ENCODE measurements at regions not wholly inside any gene's neighbourhood (a gene's known extent, or its start where the extent isn't known, plus 50 kb on each side); places are given as distances from the start of the nearest gene placed in this dataset.
"Not testable (repeated sequence)": the region's sequence is repeated elsewhere in the genome, so short reads cannot be mapped to it uniquely, and the experiment has no call there.

GRCh38 chrX:69431420-69431819 is 72.7 kb upstream of the NALF2 start:
- DNase-seq (ENCODE audit: low read depth in 2 of 2), result no peak

GRCh38 chrX:69430785-69431184 is 73.3 kb upstream of the NALF2 start:
- DNase-seq (ENCODE audit: low read depth in 2 of 2), result no peak

GRCh38 chrX:69429339-69430015 is 74.6 kb upstream of the NALF2 start:
- no peak for DNase-seq (ENCODE audit: low read depth in 2 of 2)

- DNase-seq (ENCODE audit: low read depth in 2 of 2), result no peak
Measured at GRCh38 chrX:69428216-69428615, 75.9 kb upstream of the NALF2 start.

- DNase-seq (ENCODE audit: low read depth in 2 of 2), result no peak
Measured at GRCh38 chrX:69424910-69425309, 79.2 kb upstream of the NALF2 start.

GRCh38 chrX:69424161-69424560 is 80.0 kb upstream of the NALF2 start:
- no peak for DNase-seq (ENCODE audit: low read depth in 2 of 2)

GRCh38 chrX:69422208-69422607 is 81.9 kb upstream of the NALF2 start:
- DNase-seq (ENCODE audit: low read depth in 2 of 2), result not testable (repeated sequence)

GRCh38 chrX:69415698-69416097 is 88.4 kb upstream of the NALF2 start:
- no peak for DNase-seq (ENCODE audit: low read depth in 2 of 2)

- no peak for DNase-seq (ENCODE audit: low read depth in 2 of 2)
Measured at GRCh38 chrX:69412661-69413060, 91.5 kb upstream of the NALF2 start.

- no peak for DNase-seq (ENCODE audit: low read depth in 2 of 2)
Measured at GRCh38 chrX:69398881-69399280, 105.2 kb upstream of the NALF2 start.

GRCh38 chrX:69396916-69397315 is 107.2 kb upstream of the NALF2 start:
- DNase-seq (ENCODE audit: low read depth in 2 of 2), result no peak

- no peak for DNase-seq (ENCODE audit: low read depth in 2 of 2)
Measured at GRCh38 chrX:69395306-69395705, 108.8 kb upstream of the NALF2 start.

GRCh38 chrX:69389101-69389501 is 115.0 kb upstream of the NALF2 start:
- DNase-seq (ENCODE audit: low read depth in 2 of 2), result no peak

- no peak for DNase-seq (ENCODE audit: low read depth in 2 of 2)
Measured at GRCh38 chrX:69388526-69388925, 115.6 kb upstream of the NALF2 start.

GRCh38 chrX:69387567-69388487 is 116.3 kb upstream of the NALF2 start:
- DNase-seq (ENCODE audit: low read depth in 2 of 2), result no peak

- no peak for DNase-seq (ENCODE audit: low read depth in 2 of 2)
Measured at GRCh38 chrX:69386681-69387080, 117.4 kb upstream of the NALF2 start.

- no peak for DNase-seq (ENCODE audit: low read depth in 2 of 2)
Measured at GRCh38 chrX:69379412-69379811, 124.7 kb upstream of the NALF2 start.

GRCh38 chrX:69374569-69374968 is 129.6 kb upstream of the NALF2 start:
- DNase-seq (ENCODE audit: low read depth in 2 of 2), result no peak

GRCh38 chrX:69372435-69372834 is 131.7 kb upstream of the NALF2 start:
- DNase-seq (ENCODE audit: low read depth in 2 of 2), result no peak

- DNase-seq (ENCODE audit: low read depth in 2 of 2), result no peak
Measured at GRCh38 chrX:69371159-69371558, 133.0 kb upstream of the NALF2 start.

- DNase-seq (ENCODE audit: low read depth in 2 of 2), result no peak
Measured at GRCh38 chrX:69369999-69370398, 134.1 kb upstream of the NALF2 start.

- no peak for DNase-seq (ENCODE audit: low read depth in 2 of 2)
Measured at GRCh38 chrX:69366183-69366582, 137.9 kb upstream of the NALF2 start.

- DNase-seq (ENCODE audit: low read depth in 2 of 2), result no peak
Measured at GRCh38 chrX:69365755-69366154, 138.4 kb upstream of the NALF2 start.

Data from stimulated activated CD8-positive, alpha-beta memory T cell treated with anti-CD3 and anti-CD28 coated beads, Interleukin-7, amount 100 ng/mL, for 4 hours (primary cell).